WTC11 (cell line): ENCODE measurements at regions not wholly inside any gene's neighbourhood (a gene's known extent, or its start where the extent isn't known, plus 50 kb on each side); places are given as distances from the start of the nearest gene placed in this dataset.

ENCODE experiments used
- KAT7 ChIP-seq: sonication (generic); formaldehyde crosslinking; IDR thresholded peaks from 2 replicates; pipeline ENCODE4 v1.8.1; 2023; ENCODE audit warnings: missing genetic modification reagents, mild to moderate bottlenecking, borderline replicate concordance
- RORB ChIP-seq: fragments of 250-450 bp; sonication (Bioruptor Pico); IDR thresholded peaks from 2 replicates; pipeline ENCODE4 v1.9.0; 2021; ENCODE audit warnings: mild to moderate bottlenecking
- SMAD3 ChIP-seq: sonication (generic); formaldehyde crosslinking; IDR thresholded peaks from 2 replicates; pipeline ENCODE4 v1.8.0; 2022; ENCODE audit warnings: missing genetic modification reagents, mild to moderate bottlenecking, borderline replicate concordance
- USF1 ChIP-seq: sonication (generic); formaldehyde crosslinking; IDR thresholded peaks from 2 replicates; pipeline ENCODE4 v1.8.0; 2022; ENCODE audit warnings: mild to moderate bottlenecking, missing genetic modification reagents
- TF ChIP-seq, protein P1 (sequence below): fragments of 200-600 bp; IDR thresholded peaks from 2 replicates; pipeline ENCODE4 v1.8.0; 2022; ENCODE audit warnings: antibody characterized with exemption

GRCh38 chr3:145807990-145808389, 353.0 kb downstream of the PLOD2 start:
- TF ChIP-seq, protein P1, sequence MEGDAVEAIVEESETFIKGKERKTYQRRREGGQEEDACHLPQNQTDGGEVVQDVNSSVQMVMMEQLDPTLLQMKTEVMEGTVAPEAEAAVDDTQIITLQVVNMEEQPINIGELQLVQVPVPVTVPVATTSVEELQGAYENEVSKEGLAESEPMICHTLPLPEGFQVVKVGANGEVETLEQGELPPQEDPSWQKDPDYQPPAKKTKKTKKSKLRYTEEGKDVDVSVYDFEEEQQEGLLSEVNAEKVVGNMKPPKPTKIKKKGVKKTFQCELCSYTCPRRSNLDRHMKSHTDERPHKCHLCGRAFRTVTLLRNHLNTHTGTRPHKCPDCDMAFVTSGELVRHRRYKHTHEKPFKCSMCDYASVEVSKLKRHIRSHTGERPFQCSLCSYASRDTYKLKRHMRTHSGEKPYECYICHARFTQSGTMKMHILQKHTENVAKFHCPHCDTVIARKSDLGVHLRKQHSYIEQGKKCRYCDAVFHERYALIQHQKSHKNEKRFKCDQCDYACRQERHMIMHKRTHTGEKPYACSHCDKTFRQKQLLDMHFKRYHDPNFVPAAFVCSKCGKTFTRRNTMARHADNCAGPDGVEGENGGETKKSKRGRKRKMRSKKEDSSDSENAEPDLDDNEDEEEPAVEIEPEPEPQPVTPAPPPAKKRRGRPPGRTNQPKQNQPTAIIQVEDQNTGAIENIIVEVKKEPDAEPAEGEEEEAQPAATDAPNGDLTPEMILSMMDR, result no peak; the same call in 1 of the 2 replicates
- no peak for TF ChIP-seq USF1
- TF ChIP-seq KAT7 (CRISPR knock-in tag), result no peak
- no peak for TF ChIP-seq SMAD3 (CRISPR knock-in tag)
- no peak for TF ChIP-seq RORB (CRISPR knock-in tag)
